ENCODE measurements at regions not wholly inside any gene's neighbourhood (a gene's known extent, or its start where the extent isn't known, plus 50 kb on each side); places are given as distances from the start of the nearest gene placed in this dataset.

DNA sequence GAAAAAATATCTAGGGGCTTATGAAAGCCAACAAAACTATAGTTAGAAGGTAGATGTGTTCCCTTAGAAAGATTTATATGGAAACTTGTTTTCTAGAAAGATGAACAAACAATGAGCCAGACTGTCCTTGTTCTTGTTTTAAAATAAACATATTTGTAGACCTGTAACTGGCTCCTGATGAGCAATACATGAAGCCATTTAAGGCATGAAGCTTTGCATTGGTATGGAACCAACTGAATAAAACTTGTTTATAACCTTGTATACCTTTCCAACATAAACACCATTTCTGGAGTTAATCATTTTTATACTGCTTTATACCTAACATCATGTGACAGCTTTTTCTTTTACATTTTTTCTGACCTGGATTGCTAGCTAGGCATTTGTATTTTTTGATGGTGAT lies 247.8 kb downstream of the PRL start:
- TF ChIP-seq, protein P1, sequence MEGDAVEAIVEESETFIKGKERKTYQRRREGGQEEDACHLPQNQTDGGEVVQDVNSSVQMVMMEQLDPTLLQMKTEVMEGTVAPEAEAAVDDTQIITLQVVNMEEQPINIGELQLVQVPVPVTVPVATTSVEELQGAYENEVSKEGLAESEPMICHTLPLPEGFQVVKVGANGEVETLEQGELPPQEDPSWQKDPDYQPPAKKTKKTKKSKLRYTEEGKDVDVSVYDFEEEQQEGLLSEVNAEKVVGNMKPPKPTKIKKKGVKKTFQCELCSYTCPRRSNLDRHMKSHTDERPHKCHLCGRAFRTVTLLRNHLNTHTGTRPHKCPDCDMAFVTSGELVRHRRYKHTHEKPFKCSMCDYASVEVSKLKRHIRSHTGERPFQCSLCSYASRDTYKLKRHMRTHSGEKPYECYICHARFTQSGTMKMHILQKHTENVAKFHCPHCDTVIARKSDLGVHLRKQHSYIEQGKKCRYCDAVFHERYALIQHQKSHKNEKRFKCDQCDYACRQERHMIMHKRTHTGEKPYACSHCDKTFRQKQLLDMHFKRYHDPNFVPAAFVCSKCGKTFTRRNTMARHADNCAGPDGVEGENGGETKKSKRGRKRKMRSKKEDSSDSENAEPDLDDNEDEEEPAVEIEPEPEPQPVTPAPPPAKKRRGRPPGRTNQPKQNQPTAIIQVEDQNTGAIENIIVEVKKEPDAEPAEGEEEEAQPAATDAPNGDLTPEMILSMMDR (IDR thresholded peaks at IDR 0.05; ENCODE audit: low read depth, low read length): no peak
- no peak overlapping the region for H3K4me3 ChIP-seq (ENCODE audit: low read depth, low read length)
- in situ Hi-C loops (cut with HindIII; ENCODE audit: low sequenced_read_pairs): no loop called here
- DNase-seq (ENCODE audit: low read depth, low spot score): peak; percentile 29

DNA sequence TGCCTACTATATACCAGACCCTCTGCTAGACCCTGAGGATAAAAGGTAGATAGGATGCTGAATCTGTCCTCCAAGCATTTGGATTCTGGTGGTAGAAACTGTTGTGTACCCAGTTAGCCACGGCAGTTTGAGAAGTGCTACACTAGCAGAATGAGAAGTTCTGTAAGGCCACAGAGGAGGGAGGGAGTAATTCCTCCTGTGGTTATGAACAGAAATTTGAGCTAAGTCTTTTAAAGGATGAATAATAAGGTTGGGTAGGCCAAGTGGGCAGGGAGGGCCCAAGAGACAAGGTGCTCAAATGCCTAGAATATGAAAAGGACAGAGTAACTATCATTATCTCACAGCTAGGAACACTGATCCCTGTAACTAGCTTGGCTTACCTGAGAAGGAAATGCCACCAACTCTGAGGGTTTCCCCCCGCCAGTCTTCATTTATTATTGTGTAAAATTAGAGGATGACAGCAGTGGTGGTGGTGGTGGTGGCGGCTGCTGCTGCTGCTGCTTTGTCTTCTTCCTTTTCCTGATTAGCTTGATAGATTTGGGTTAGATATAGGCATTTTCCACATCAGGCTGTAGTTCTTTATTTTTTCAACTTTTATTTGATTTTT lies 243.3 kb downstream of the PRL start:
- in situ Hi-C loops (cut with HindIII; ENCODE audit: low sequenced_read_pairs): no loop called here
- H3K4me3 ChIP-seq (ENCODE audit: low read depth, low read length): no peak overlapping the region
- TF ChIP-seq, protein P1 (IDR thresholded peaks at IDR 0.05; ENCODE audit: low read depth, low read length): no peak
- DNase-seq (ENCODE audit: low read depth, low spot score): no peak

DNA sequence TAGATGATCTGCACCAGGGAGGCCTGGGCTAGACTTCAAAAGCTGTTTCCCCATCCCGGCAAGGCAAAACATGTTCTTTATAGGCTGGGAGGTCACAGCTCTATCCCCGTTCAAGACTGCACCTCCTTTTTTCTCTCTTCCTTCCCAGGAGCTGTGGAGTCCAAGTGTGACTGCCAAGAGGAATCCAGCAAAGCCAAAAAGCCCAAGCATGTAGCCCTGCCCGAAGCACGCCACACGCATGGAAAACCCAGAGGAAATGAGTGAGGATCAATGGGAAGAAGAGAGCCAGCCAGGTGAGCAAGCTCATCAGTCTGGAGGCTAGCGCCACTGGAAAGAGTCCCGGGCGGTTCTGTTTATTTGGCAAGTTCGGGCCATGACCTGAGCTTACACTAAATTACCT lies 240.4 kb downstream of the PRL start:
- H3K4me3 ChIP-seq (ENCODE audit: low read depth, low read length): no peak overlapping the region
- no peak for DNase-seq (ENCODE audit: low read depth, low spot score)
- in situ Hi-C loops (cut with HindIII; ENCODE audit: low sequenced_read_pairs): no loop called here
- TF ChIP-seq, protein P1 (IDR thresholded peaks at IDR 0.05; ENCODE audit: low read depth, low read length): no peak

DNA sequence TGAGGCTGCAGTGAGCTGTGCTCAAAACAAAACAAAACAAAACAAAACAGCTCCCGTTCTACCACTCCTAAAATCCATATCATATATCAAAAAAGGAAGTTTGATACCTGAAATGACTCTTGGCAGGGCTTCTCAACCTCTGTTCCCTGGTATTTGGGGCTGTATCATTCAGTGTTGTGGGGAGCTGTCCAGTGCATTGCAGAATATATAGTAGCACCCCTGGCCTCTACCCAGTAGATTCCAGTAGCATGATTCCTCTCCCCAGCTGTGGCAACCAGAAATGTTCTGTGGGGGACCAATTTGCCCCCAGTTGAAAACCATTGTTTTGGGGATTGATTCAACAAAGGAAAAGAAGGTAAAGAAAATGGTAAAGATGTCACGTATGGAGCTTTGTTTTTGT lies 238.9 kb downstream of the PRL start:
- in situ Hi-C loops (cut with HindIII; ENCODE audit: low sequenced_read_pairs): no loop called here

DNA sequence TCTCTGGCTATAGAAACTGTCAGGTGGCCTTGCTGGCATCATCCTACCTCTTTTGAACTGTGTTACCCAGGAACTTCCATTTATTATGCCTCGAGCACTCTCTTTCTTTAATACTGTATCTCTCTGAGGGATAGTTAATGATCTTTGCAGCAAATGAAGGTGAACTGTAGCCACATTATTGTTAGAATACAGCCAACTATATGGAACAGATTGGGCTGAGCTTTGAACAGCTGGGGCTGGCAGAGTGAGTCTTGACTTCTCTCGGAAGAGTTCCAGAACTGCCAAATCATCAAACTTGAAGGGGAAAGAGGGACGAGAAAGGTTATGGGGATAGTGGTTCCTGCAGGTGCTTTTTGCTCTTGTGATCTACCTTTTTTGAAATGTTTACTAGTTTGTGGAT lies 237.7 kb downstream of the PRL start:
- no peak for DNase-seq (ENCODE audit: low read depth, low spot score)
- in situ Hi-C loops (cut with HindIII; ENCODE audit: low sequenced_read_pairs): no loop called here
- H3K4me3 ChIP-seq (ENCODE audit: low read depth, low read length): no peak overlapping the region
- TF ChIP-seq, protein P1 (IDR thresholded peaks at IDR 0.05; ENCODE audit: low read depth, low read length): no peak

More for the DNA sequence above, 238.9 kb downstream of the PRL start:
- DNase-seq (ENCODE audit: low read depth, low spot score): peak; percentile 23
- no peak overlapping the region for H3K4me3 ChIP-seq (ENCODE audit: low read depth, low read length)
- TF ChIP-seq, protein P1 (IDR thresholded peaks at IDR 0.05; ENCODE audit: low read depth, low read length): no peak

DNA sequence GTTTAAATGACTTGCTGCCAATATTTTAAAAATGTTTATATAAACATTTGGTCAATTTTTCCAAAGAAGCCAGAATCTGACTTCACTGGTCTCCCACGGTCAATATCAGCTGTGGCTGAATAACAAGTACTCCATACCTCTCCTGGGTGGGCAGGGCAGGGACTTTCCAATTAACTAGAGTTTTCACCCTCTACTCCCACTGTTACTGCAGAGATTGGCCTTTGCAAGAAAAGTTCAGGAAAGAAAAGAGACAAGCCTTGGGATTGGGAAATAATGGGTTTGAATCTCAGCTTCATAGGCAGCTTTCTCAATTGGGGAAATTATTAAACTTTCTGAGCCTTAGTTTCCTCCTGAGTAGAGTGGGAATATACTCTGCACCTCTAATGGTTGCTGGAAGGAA lies 236.9 kb downstream of the PRL start:
- no peak for DNase-seq (ENCODE audit: low read depth, low spot score)
- TF ChIP-seq, protein P1 (IDR thresholded peaks at IDR 0.05; ENCODE audit: low read depth, low read length): no peak
- H3K4me3 ChIP-seq (ENCODE audit: low read depth, low read length): no peak overlapping the region
- in situ Hi-C loops (cut with HindIII; ENCODE audit: low sequenced_read_pairs): no loop called here
